IMR-90 (cell line): ENCODE measurements at regions not wholly inside any gene's neighbourhood (a gene's known extent, or its start where the extent isn't known, plus 50 kb on each side); places are given as distances from the start of the nearest gene placed in this dataset.

Experiments used
- BHLHE40 ChIP-seq: fragments of 150-350 bp; IDR thresholded peaks from 2 replicates; pipeline ENCODE4 v1.6.1; 2016; ENCODE audit warnings: mild to moderate bottlenecking, low read depth, low read length
- CEBPB ChIP-seq: IDR thresholded peaks from 2 replicates; pipeline ENCODE4 v1.6.1; 2012; ENCODE audit warnings: low read depth, low read length, improper control_type of control experiment
- CTCF ChIP-seq: conservative IDR thresholded peaks from 2 replicates; pipeline ENCODE4 v1.5.1; 2012; ENCODE audit warnings: mild to moderate bottlenecking, low read depth, low read length, improper control_type of control experiment
- FOS ChIP-seq: fragments of 150-350 bp; IDR thresholded peaks from 2 replicates; pipeline ENCODE4 v1.6.1; 2016; ENCODE audit warnings: low read depth, low read length
- MAFK ChIP-seq: IDR thresholded peaks from 2 replicates; pipeline ENCODE4 v1.6.1; 2012; ENCODE audit warnings: low read depth, low read length, improper control_type of control experiment
- MAZ ChIP-seq: IDR thresholded peaks from 2 replicates; pipeline ENCODE4 v1.6.1; 2012; ENCODE audit warnings: low read depth, mild to moderate bottlenecking, low read length, improper control_type of control experiment, moderate library complexity, borderline replicate concordance
- MXI1 ChIP-seq: IDR thresholded peaks from 2 replicates; pipeline ENCODE4 v1.6.1; 2012; ENCODE audit warnings: low read depth, mild to moderate bottlenecking, low read length, moderate library complexity, borderline replicate concordance
- NFE2L2 ChIP-seq: fragments of 150-350 bp; IDR thresholded peaks from 2 replicates; pipeline ENCODE4 v1.6.1; 2016; ENCODE audit warnings: low read depth, mild to moderate bottlenecking, low read length
- POLR2A ChIP-seq: IDR thresholded peaks from 2 replicates; pipeline ENCODE4 v1.6.1; 2012; ENCODE audit warnings: mild to moderate bottlenecking, low read depth, low read length
- RAD21 ChIP-seq: IDR thresholded peaks from 2 replicates; pipeline ENCODE4 v1.6.1; 2012; ENCODE audit warnings: low read length, improper control_type of control experiment
- RCOR1 ChIP-seq: IDR thresholded peaks from 2 replicates; pipeline ENCODE4 v1.6.1; 2012; ENCODE audit warnings: mild to moderate bottlenecking, low read length, improper control_type of control experiment; ENCODE audit not compliant: insufficient replicate concordance
- RFX5 ChIP-seq: IDR thresholded peaks from 2 replicates; pipeline ENCODE4 v1.8.0; 2012; ENCODE audit warnings: low read depth, mild to moderate bottlenecking, low read length, moderate library complexity
- SMC3 ChIP-seq: fragments of 150-350 bp; IDR thresholded peaks from 2 replicates; pipeline ENCODE4 v1.6.1; 2016; ENCODE audit warnings: low read depth, mild to moderate bottlenecking, antibody characterized with exemption, low read length, moderate library complexity
- USF2 ChIP-seq: fragments of 150-350 bp; IDR thresholded peaks from 2 replicates; pipeline ENCODE4 v1.6.1; 2017; ENCODE audit warnings: mild to moderate bottlenecking, antibody characterized with exemption, low read length, low read depth

- TF ChIP-seq CTCF (no peak), POLR2A (no peak), MAZ (no peak), NFE2L2 (no peak), MXI1 (no peak), FOS (no peak), MAFK (no peak), CEBPB (no peak), SMC3 (no peak), BHLHE40 (no peak), RAD21 (no peak), RCOR1 (no peak), RFX5 (no peak), USF2 (no peak)
Observed at GRCh38 chr6:91852252-91852651, 1265.4 kb upstream of the MAP3K7 start.
